NCI-H2029 (cell line): ENCODE measurements at regions not wholly inside any gene's neighbourhood (a gene's known extent, or its start where the extent isn't known, plus 50 kb on each side); places are given as distances from the start of the nearest gene placed in this dataset.

Source experiments
- DNase-seq: peaks from one replicate; lab custom pipeline; 2025; lab: John Stamatoyannopoulos, UW

DNA sequence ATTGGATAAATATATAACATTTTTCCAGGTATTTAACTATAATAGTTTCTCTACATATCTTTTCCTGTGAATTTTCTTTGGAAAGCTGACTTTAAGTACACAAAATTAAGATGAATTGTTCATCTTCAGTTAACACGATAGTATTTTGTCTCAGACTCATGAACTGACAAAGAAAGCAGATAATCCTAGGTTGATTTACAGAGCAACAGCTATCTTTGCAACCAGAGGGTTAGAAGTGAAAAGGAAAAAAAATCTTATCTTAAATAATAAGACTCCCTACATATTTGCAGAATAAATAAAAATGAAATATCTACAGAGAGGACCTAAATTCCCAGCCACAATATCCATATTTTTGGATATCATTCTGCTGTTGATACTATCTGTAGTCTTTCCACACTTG is 350.2 kb upstream of the GRM7 start:
- no peak for DNase-seq

GRCh38 chr3:6512172-6512800 is 348.6 kb upstream of the GRM7 start:
- peak; percentile 69 for DNase-seq

- no peak for DNase-seq
Measured at GRCh38 chr3:6516143-6516542, 344.8 kb upstream of the GRM7 start.

DNA sequence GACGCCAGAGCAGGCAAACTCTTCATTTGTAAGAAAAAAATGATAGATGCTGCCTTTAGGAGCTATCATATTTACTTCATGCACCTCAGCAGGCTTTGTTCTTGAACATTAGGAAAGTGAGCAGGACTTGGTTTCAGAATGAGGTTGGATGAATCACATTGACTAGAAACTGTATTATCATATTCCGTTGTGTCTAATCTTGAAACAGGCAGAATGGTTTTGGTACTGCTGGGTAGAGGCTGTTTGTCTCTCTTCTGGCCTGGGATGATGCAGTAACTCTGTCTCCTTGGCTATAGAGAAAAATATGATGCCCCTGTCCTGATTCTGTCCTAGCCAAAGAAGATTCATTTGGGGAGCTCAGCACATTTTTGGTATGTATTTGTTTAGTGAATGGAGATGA is 344.2 kb upstream of the GRM7 start:
- no peak for DNase-seq

DNA sequence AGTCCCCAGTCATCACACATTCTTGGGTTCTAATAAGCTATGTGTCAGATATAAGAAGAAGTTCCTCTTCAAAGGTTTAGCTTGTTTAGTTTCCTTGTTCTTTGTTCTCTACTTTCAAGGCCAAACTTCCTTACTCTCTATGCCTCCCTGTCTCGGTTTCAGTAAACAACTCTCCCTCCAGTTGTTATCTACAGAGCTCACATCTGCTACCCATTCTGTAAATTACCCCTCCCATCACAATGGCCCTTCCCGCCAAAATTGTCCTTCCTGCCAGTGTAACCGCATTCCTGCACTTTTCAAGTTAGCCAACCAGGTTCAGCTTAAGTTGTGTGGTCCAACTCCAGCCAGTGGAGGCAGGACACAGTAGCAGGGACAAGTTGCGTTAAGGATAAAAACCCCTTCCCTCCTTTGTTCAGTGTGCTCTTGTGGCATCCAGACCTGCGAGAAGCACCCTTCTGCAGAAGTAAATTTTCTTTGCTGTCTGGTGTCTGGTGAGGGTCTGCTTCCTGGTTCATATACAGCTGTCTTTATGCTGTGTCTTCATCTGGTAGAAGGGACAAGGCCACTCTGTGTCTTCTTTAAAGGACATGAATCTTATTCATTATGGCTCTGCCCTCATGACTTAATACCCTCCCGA is 342.1 kb upstream of the GRM7 start:
- no peak for DNase-seq

GRCh38 chr3:6521369-6522113 is 339.4 kb upstream of the GRM7 start:
- no peak for DNase-seq

GRCh38 chr3:6522191-6522590 is 338.7 kb upstream of the GRM7 start:
- DNase-seq: no peak

DNA sequence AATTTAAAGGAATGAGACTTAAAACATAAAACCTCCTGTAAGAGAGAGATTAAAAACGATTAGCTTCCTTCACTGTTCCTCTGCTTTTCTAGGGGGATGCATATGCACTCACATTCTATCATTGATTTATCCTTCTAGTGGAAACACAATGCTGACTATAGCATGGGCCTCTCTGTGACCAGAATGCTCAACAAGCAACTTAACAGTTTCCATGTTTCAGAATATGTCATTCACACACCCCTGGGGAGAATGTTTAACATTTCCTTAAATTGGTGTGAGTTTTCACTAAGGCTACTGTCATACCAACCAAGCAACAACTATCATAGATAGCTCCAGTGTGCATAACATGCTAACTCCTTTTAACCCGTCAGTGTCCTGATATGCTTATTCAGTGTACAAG is 337.9 kb upstream of the GRM7 start:
- DNase-seq: no peak

GRCh38 chr3:6524479-6524878 is 336.4 kb upstream of the GRM7 start:
- DNase-seq: no peak

- DNase-seq: no peak
Measured at GRCh38 chr3:6526321-6526720, 334.6 kb upstream of the GRM7 start.

- DNase-seq: no peak
Measured at GRCh38 chr3:6526861-6527260, 334.1 kb upstream of the GRM7 start.

DNA sequence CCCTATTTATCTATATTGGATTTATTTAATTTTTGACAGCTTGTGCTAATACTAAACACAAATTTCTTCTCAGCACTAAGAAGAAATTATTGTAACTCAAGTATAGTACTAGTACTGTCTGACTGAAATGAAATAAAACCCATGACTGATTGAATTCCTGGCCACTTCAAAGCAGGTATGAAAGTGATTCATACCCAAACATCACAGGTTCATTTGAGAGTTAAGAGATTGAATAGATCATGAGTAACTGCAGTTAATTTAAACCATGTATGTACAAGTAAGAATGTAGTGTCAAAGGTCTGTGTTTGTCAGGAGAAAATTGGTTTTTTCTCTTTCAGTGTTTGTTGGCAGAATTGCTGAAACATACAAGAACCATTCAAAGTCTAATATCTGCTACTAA is 332.0 kb upstream of the GRM7 start:
- no peak for DNase-seq

DNA sequence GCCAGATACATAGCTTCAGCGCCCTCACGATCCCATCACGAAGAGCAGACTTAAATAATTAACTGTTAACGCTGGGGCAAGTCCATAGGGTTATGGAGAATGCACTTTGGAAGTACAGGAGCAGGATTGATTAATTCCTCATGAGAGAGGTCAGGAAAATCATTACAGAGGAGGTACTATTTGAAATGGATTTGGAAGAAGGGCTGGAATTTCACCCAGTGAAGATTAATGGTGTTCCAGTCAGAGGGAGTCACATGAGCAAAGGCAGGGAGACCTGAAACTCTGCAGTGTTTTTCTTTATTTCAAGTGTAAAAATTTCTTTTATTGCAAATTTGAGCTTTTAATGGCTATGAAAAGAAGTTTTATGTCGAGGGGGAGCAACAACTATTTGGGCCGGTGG is 329.8 kb upstream of the GRM7 start:
- no peak for DNase-seq

GRCh38 chr3:6532101-6532500 is 328.8 kb upstream of the GRM7 start:
- DNase-seq: no peak

GRCh38 chr3:6540981-6541380 is 319.9 kb upstream of the GRM7 start:
- no peak for DNase-seq

- DNase-seq: peak; percentile 71
Measured at GRCh38 chr3:6542795-6543194, 318.1 kb upstream of the GRM7 start.

- DNase-seq: no peak
Measured at GRCh38 chr3:6549296-6549695, 311.6 kb upstream of the GRM7 start.

DNA sequence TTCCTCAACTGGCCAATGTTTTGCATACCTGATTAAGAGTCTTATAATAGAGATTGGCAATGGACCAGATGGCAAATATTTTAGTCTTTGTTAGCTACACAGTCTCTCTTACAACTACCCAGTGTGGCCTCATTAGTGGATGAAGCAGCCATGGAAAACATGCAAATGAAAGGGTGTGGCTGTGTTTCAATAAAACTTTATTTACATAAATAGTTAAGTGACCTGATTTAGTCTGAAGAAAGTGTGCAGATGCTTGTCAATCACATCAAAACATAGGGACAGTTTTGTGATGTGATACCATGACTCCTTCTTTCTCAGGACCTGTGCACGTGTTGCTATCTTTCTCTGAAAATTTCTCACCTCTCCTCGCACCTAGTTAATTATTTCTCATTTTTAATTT is 309.8 kb upstream of the GRM7 start:
- peak; percentile 9 for DNase-seq

GRCh38 chr3:6560259-6560658 is 300.7 kb upstream of the GRM7 start:
- DNase-seq: no peak

- no peak for DNase-seq
Measured at GRCh38 chr3:6567241-6567640, 293.7 kb upstream of the GRM7 start.

DNA sequence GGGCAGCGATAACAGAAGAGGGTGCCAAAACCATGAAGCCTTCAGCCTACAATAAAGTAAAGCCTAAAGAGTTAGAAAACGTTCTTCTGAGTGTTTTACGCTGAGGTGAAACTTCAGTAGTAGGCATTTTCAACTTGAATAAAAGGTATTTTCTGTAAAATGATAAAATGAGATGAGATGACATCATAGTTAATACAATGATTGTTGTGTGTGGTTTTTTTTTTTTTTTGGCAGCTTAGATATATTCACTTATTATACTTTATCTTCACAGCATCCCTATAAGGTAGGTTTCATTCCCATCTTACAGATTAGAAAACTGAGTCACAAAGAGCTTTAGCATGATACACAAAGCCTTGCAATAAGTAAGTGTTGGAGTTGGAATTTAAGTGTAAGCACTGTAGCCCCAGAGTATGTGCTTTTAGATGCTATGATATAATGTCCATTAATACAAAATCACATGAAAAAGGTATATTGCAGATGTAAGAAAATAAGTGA is 291.9 kb upstream of the GRM7 start:
- no peak for DNase-seq

DNA sequence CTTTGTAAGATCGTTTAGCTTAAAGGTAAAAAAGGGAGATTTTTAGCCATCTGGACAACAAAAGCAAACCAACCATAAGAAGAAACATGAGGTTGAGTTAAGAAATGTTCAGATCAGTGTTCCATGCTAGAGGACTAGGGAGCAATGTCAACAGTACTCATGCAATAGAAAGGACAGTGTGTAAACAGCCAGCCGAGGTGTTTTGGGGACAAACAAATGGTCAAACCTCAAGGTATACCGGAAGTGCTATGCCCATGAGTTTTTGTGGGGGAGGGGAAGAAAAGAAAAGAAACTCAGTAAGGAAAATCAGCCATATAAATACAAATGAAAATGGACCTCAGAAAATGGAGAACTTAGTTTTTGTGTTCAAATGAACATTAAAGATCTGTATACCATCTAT is 289.5 kb upstream of the GRM7 start:
- no peak for DNase-seq

- no peak for DNase-seq
Measured at GRCh38 chr3:6577584-6577983, 283.3 kb upstream of the GRM7 start.
